ENCODE measurements at regions not wholly inside any gene's neighbourhood (a gene's known extent, or its start where the extent isn't known, plus 50 kb on each side); places are given as distances from the start of the nearest gene placed in this dataset.

DNA sequence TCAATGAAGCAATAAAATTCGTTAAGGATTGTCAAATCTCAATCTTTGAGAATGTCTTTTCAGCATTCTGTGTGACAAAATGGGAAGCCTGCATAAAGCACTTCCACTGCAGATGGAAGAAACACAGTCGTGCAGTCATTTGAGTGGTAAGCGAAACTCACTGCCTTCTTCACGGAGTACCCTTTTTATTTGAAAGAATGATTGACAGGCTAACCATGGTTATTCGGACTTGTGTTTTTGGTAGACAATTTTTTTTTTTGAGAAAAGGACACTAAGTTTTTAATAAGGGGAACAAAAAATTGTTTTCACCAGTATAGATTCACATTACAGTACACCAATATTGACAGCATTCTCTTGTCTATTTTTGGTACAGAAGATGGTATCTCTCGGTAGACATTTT is 86.9 kb upstream of the MSX1 start:
- no peak for DNase-seq (ENCODE audit: low spot score)

DNA sequence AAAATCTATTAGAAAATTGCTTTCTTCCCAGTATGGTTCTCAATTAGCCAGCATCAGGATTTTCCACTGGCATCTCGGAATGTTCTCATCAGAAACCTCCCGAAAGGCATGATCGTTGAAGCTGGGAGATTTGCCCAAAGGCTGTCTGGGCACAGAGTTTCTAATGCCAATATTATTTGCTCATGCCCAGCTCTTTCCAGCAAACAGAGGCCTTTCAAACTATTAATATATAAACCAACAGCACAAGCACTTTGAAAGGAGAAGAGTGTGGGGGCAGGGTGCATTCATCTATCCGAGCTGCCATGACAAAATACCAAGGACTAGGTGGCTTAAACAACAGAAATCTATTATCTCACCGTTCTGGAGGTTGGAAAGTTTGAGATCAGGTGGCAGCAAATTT is 88.3 kb upstream of the MSX1 start:
- no peak for DNase-seq (ENCODE audit: low spot score)

- no peak for DNase-seq (ENCODE audit: low spot score)
Measured at GRCh38 chr4:4770610-4771009, 88.9 kb upstream of the MSX1 start.

- no peak for DNase-seq (ENCODE audit: low spot score)
Measured at GRCh38 chr4:4766564-4766963, 92.9 kb upstream of the MSX1 start.

- DNase-seq (ENCODE audit: low spot score): no peak
Measured at GRCh38 chr4:4765811-4766210, 93.7 kb upstream of the MSX1 start.

GRCh38 chr4:4764558-4764905 is 94.9 kb upstream of the MSX1 start:
- DNase-seq (ENCODE audit: low spot score): no peak

GRCh38 chr4:4763822-4764557 is 95.5 kb upstream of the MSX1 start:
- DNase-seq (ENCODE audit: low spot score): no peak

DNA sequence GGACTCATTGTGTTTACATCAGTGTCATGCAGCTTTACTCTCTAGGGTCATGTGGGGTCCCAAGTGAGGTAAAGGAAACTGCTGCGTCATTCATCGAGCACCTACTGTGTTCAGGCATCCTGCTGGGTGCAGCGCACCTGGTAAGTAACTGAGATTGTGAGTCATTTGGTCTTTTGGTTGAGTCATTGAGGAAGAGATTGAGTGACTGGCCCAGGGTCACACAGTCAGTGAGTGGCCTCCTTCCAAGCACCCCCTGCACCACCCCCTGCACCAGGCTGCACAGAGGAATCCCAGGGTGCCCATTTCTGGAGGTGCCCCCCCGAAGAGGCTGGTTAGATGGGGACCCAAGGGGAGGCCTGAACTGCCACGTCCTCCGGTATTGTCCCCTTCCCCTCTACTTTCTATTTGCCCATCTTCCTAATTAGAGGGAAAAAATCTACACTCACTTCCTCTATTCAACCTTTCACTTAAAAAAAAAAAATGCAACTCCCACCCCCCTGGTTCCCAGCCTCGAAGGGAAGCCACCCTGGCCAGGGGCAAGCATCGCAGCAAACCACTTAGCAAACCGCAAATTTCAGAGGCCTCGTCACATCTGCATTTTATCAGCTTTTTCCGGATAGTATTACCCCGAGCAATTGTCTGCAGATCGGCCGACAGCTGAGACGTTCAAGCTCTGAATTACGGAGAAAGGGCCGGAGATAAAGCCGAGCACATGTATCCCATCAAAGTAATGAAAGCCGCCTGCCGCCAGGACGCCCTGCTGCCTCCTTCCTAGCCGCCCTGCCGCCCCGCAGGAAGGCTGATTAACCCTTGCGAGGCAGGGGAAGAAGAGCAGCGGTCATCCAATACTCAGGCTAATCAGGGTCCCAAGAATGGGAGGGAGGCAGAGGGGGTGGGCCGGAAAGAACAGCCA is 96.3 kb upstream of the MSX1 start:
- DNase-seq (ENCODE audit: low spot score): peak; percentile 83

GRCh38 chr4:4762300-4762699 is 97.2 kb upstream of the MSX1 start:
- DNase-seq (ENCODE audit: low spot score): no peak

GRCh38 chr4:4761128-4761982 is 98.1 kb upstream of the MSX1 start:
- no peak for DNase-seq (ENCODE audit: low spot score)

GRCh38 chr4:4759883-4760282 is 99.6 kb upstream of the MSX1 start:
- no peak for DNase-seq (ENCODE audit: low spot score)

DNA sequence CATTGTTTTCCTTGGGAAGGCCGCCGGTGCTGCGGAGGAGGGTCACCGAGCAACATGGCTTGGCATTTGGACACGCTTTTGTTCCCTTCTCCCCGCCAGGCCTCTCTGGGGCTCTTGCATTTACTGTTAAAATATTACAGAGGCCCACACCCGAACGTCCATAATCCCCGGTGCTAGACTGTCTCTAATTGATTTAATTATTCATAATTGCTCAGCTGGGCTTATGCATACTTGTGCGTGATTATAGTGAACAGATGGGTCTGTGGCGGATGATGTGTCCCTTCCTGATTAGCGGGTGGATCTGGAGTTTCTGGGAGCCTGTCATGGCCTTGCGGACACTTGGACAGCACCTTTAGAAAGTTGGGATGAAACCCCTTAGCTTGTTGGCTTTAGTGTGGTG is 100.2 kb upstream of the MSX1 start:
- no peak for DNase-seq (ENCODE audit: low spot score)

DNA sequence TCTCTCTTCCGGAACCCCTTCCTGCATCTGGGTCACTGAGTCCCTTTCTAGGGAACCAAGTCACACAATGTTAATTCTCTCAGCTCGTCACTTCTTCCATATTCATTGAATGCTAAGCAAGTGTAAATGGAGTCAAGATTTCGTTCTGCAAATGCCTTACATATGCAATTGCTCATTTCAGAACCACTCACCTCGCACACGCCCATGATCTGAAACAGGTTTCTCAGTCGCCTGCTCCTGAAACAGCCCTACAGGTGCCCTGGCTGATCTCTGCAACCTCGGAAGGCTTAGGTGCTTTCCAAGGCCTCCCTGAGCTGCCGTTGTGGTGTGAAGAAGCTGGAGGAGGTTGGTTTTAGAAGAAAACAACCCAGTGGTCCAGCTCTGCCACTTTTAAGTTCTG is 100.8 kb upstream of the MSX1 start:
- no peak for DNase-seq (ENCODE audit: low spot score)

GRCh38 chr4:4755306-4755705 is 104.2 kb upstream of the MSX1 start:
- DNase-seq (ENCODE audit: low spot score): no peak

GRCh38 chr4:4754641-4755040 is 104.8 kb upstream of the MSX1 start:
- DNase-seq (ENCODE audit: low spot score): no peak

GRCh38 chr4:4753643-4754042 is 105.8 kb upstream of the MSX1 start:
- DNase-seq (ENCODE audit: low spot score): no peak

DNA sequence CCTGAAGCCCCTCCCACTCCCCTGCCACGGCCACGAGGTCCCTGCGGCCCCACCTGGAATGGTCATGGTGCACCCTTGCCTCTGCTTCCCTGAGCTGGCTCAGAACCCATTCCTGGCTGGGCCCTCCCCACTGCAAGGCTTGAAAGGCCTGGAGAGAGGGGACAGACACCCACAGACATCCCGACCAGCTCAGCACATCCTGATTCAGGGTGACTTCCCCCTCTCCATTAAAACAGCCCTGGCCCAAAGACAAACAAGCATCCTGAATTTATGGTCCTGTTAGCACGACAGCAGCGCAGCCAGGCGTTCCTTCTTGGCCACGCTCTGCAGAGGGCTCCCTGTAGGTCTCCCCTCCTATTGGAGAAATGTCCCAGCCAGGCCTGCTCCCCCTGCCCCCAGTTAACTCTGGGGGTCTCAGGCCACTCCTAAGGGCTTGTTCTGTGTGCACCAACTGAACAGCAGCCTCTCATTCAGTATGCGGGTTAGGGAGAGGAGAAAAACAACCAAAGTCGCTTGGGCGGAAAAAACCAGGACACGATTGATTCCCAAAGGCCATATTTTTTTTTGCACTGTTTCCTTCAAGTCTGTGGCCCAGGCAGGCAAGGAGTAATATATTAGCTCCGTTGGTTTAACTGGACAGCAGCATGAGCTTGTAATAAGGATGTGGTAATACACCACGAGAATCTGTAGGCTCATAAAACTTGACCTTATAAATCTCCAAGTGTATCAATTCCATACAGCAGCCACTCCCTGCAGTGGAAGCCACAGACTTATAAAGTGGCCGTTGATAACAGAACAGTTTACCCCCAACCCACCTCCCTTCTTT is 106.7 kb upstream of the MSX1 start:
- no peak for DNase-seq (ENCODE audit: low spot score)

DNA sequence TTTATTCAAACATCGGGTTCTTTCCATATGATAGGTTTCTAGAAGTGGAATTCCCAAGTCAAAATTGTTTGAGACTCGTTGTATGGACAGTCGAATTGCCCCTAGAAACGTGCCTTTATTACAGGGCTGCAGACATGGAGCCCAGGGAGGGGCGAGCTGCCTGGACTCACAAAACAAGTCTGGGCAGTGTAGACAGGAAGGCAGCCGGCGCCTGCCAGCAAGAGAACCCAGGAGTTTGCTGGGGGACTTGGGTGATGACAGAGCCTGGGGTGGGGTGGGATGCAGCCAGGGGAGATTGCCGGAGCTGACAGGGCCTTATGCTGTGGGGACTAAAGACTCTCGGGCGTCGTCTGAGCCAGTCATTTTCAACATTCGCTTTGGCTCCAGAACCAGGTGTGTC is 107.4 kb upstream of the MSX1 start:
- no peak for DNase-seq (ENCODE audit: low spot score)

- DNase-seq (ENCODE audit: low spot score): no peak
Measured at GRCh38 chr4:4750187-4750586, 109.3 kb upstream of the MSX1 start.

DNA sequence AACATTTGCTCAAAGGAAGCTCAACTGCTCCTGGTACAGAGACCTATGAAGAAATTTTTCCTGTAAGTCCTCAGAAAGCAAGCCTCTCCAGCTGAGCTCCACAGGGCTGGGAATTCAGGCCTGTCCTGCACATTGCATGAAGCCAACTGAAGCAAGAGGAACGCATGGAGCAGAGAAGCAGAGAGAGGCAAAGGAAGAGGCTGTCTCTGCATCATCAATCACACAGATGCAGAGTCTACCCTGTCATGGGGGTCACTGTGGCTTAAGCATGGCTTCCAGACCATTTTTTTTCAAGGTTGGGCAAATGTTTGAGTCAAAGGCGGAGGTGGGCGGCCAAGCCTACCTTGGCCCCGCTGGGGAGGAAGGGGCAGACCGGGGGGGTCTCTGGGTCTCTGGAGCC is 110.3 kb upstream of the MSX1 start:
- DNase-seq (ENCODE audit: low spot score): no peak

- no peak for DNase-seq (ENCODE audit: low spot score)
Measured at GRCh38 chr4:4746444-4746843, 113.0 kb upstream of the MSX1 start.

DNA sequence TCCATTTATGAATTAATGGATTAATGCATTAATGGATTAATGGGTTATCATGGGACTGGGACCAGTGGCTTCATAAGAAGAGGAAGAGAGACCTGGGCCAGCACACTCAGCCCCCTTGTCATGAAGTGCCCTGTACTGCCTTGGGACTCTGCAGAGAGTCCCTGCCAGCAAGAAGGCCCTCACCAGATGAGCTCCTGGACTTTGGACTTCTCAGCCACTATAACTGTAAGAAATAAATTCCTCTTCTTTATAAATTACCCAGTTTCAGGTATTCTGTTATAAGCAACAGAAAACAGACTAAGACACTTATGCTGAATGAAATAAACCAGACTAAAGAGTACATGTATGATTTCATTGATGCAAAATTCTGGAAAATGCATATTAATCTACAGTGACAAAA is 119.4 kb upstream of the MSX1 start:
- DNase-seq (ENCODE audit: low spot score): no peak
